Vagina (tissue), 2 donors: ENCODE measurements at regions not wholly inside any gene's neighbourhood (a gene's known extent, or its start where the extent isn't known, plus 50 kb on each side); places are given as distances from the start of the nearest gene placed in this dataset.

Source experiments
- DNase-seq, 2 donors: peaks; one replicate each; pipeline ENCODE4 v3.0.0-alpha.2; 2017; ENCODE audit errors: extremely low spot score in 2 of 2
- H3K27ac ChIP-seq: fragments of 200-600 bp; sonication (generic); one replicate; pipeline ENCODE4 v1.5.1; 2019
- H3K27me3 ChIP-seq: fragments of 200-600 bp; sonication (generic); one replicate; pipeline ENCODE4 v1.5.1; 2019
- H3K36me3 ChIP-seq, 2 donors: fragments of 200-600 bp; sonication (generic); one replicate each; pipeline ENCODE4 v1.5.1; 2017 to 2019
- H3K4me1 ChIP-seq: fragments of 200-600 bp; sonication (generic); one replicate; pipeline ENCODE4 v1.5.1; 2019
- H3K4me3 ChIP-seq, 2 donors: fragments of 200-600 bp; sonication (generic); 1 replicate in 1 of 2; 2 replicates in 1 of 2; pipeline ENCODE4 v1.5.1; 2016 to 2019
- H3K9me3 ChIP-seq: fragments of 200-600 bp; sonication (generic); one replicate; pipeline ENCODE4 v1.5.1; 2019
- CTCF ChIP-seq, 3 experiments: fragments of 450-650 bp in 2 of 3; fragments of 200-600 bp in 1 of 3; sonication (generic) in 1 of 3; IDR thresholded peaks; one replicate each; pipeline ENCODE4 v1.5.1; 2017 to 2019; ENCODE audit warnings: antibody characterized with exemption in 3 of 3, mild to moderate bottlenecking in 2 of 3, moderate library complexity in 2 of 3
- POLR2A ChIP-seq, 2 donors: fragments of 450-650 bp; IDR thresholded peaks; one replicate each; pipeline ENCODE4 v1.6.1; 2017; ENCODE audit warnings: antibody characterized with exemption in 2 of 2, mild to moderate bottlenecking in 2 of 2, moderate library complexity in 2 of 2
- POLR2AphosphoS5 ChIP-seq, 2 donors: sonication (generic); formaldehyde crosslinking; IDR thresholded peaks; one replicate each; pipeline ENCODE4 v1.9.0; 2017; ENCODE audit warnings: antibody characterized with exemption in 2 of 2, mild to moderate bottlenecking in 2 of 2, low read depth in 1 of 2; ENCODE audit not compliant: insufficient read depth in 1 of 2
- intact Hi-C: fragments of 100-400 bp; cut with DNase I; formaldehyde crosslinking; loops from one replicate; pipeline ENCODE4 v1.15.1; 2023

- H3K27me3 ChIP-seq, result no peaks in the 10 kb centered on the region
- TF ChIP-seq POLR2A (IDR thresholded peaks at IDR 0.05) (no peak), CTCF (IDR thresholded peaks at IDR 0.05) (no peak), POLR2AphosphoS5 (IDR thresholded peaks at IDR 0.05; ENCODE audit: insufficient read depth in 1 of 2, low read depth in 1 of 2) (no peak)
- no peak for DNase-seq
- H3K4me3 ChIP-seq, result no peak overlapping the region
- H3K4me1 ChIP-seq, result no peaks in the 10 kb centered on the region
- intact Hi-C loops, result no loop called here
- no peaks in the 10 kb centered on the region for H3K9me3 ChIP-seq
- no peaks in the 10 kb centered on the region for H3K36me3 ChIP-seq
- no peak overlapping the region for H3K27ac ChIP-seq
Measured at GRCh38 chr18:22001912-22002487, 167.4 kb upstream of the GATA6 start.

- no peaks in the 10 kb centered on the region for H3K9me3 ChIP-seq
- H3K4me1 ChIP-seq, result no peaks in the 10 kb centered on the region
- no peak for DNase-seq
- H3K4me3 ChIP-seq, result no peak overlapping the region
- H3K27me3 ChIP-seq, result no peaks in the 10 kb centered on the region
- TF ChIP-seq POLR2AphosphoS5 (IDR thresholded peaks at IDR 0.05; ENCODE audit: insufficient read depth in 1 of 2, low read depth in 1 of 2) (no peak), CTCF (IDR thresholded peaks at IDR 0.05) (no peak), POLR2A (IDR thresholded peaks at IDR 0.05) (no peak)
- intact Hi-C loops, result no loop called here
- no peaks in the 10 kb centered on the region for H3K36me3 ChIP-seq
- H3K27ac ChIP-seq, result no peak overlapping the region
Measured at GRCh38 chr18:22005191-22005841, 164.1 kb upstream of the GATA6 start.

DNA sequence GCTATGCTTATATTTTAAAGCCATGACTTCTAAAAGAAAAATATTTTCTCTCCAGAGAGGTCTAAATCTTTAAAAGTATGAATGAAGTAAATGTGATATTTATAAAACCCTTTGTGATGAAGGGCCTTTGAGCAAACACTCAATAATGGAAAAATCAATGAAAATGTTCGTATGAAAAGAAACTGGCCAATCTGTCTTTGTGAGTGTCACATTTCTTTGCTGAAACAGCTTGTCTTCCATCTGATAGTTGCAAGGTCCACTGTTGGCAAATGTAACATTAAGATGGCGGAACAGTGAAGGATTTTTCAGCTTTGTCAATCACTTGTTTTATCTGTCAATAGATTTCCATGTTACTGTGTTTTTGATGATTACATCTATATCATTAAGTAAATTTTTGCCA lies 162.9 kb upstream of the GATA6 start:
- intact Hi-C loops, result no loop called here
- DNase-seq, result no peak
- Histone ChIP-seq H3K4me1 (no peaks in the 10 kb centered on the region), H3K36me3 (no peaks in the 10 kb centered on the region), H3K27ac (no peak overlapping the region), H3K27me3 (no peaks in the 10 kb centered on the region), H3K4me3 (no peak overlapping the region), H3K9me3 (no peaks in the 10 kb centered on the region)
- TF ChIP-seq POLR2AphosphoS5 (IDR thresholded peaks at IDR 0.05; ENCODE audit: insufficient read depth in 1 of 2, low read depth in 1 of 2) (no peak), POLR2A (IDR thresholded peaks at IDR 0.05) (no peak), CTCF (IDR thresholded peaks at IDR 0.05) (no peak)

GRCh38 chr18:22009242-22009641 lies 160.1 kb upstream of the GATA6 start:
- no peak for DNase-seq
- Histone ChIP-seq H3K36me3 (no peaks in the 10 kb centered on the region), H3K4me1 (no peaks in the 10 kb centered on the region), H3K9me3 (no peaks in the 10 kb centered on the region), H3K27ac (no peak overlapping the region), H3K4me3 (no peak overlapping the region), H3K27me3 (no peaks in the 10 kb centered on the region)
- intact Hi-C loops, result no loop called here
- no peak for TF ChIP-seq POLR2AphosphoS5 (IDR thresholded peaks at IDR 0.05; ENCODE audit: insufficient read depth in 1 of 2, low read depth in 1 of 2)
- TF ChIP-seq CTCF (IDR thresholded peaks at IDR 0.05), result no peak
- no peak for TF ChIP-seq POLR2A (IDR thresholded peaks at IDR 0.05)

GRCh38 chr18:22013993-22014392 lies 155.4 kb upstream of the GATA6 start:
- intact Hi-C loops, result no loop called here
- Histone ChIP-seq H3K4me1 (no peaks in the 10 kb centered on the region), H3K27ac (no peak overlapping the region), H3K9me3 (no peaks in the 10 kb centered on the region), H3K4me3 (no peak overlapping the region), H3K27me3 (no peaks in the 10 kb centered on the region), H3K36me3 (no peaks in the 10 kb centered on the region)
- TF ChIP-seq CTCF (IDR thresholded peaks at IDR 0.05), result no peak
- no peak for DNase-seq
